C4-2B (cell line): ENCODE measurements at regions not wholly inside any gene's neighbourhood (a gene's known extent, or its start where the extent isn't known, plus 50 kb on each side); places are given as distances from the start of the nearest gene placed in this dataset.

Experiments
- CTCF ChIP-seq: fragments of 450-650 bp; conservative IDR thresholded peaks from 2 replicates; pipeline ENCODE4 v1.5.1; 2017; ENCODE audit warnings: mild to moderate bottlenecking
- ZFX ChIP-seq: fragments of 450-650 bp; IDR thresholded peaks from 2 replicates; pipeline ENCODE4 v1.6.1; 2017

- TF ChIP-seq CTCF = no peak
- TF ChIP-seq ZFX = no peak
Measured at GRCh38 chr4:111717921-111718320, 427.3 kb upstream of the FAM241A start.
